ENCODE measurements at regions not wholly inside any gene's neighbourhood (a gene's known extent, or its start where the extent isn't known, plus 50 kb on each side); places are given as distances from the start of the nearest gene placed in this dataset.

- DNase-seq: no peak
- Histone ChIP-seq H3K36me3 (no peaks in the 10 kb centered on the region), H3K27ac (no peak overlapping the region), H3K4me1 (no peaks in the 10 kb centered on the region), H3K27me3 (replicated peaks in 1 of 7) (no peaks in the 10 kb centered on the region), H3K9me3 (no peaks in the 10 kb centered on the region), H3K4me3 (no peak overlapping the region)
- intact Hi-C loops (cut with DNase I; ENCODE audit: low total_unique reads): no loop called here
- 74 to 89% (median 79%) methylated on average over 3 of the region's 3 CpGs for WGBS, 5 donors
- no peak for TF ChIP-seq POLR2AphosphoS5 (IDR thresholded peaks at IDR 0.05)
- TF ChIP-seq CTCF (IDR thresholded peaks at IDR 0.05 in 8 of 11, conservative IDR thresholded peaks at IDR 0.05 in 3 of 11): no peak
These were observed 205.9 kb downstream of the IKZF2 start for GRCh38 chr2:212945526-212945925.

GRCh38 chr2:212943351-212943750 lies 208.1 kb downstream of the IKZF2 start:
- intact Hi-C loops (cut with DNase I; ENCODE audit: low total_unique reads): no loop called here
- TF ChIP-seq POLR2A (IDR thresholded peaks at IDR 0.05): no peak
- TF ChIP-seq CTCF (IDR thresholded peaks at IDR 0.05 in 8 of 11, conservative IDR thresholded peaks at IDR 0.05 in 3 of 11): no peak
- no peak for TF ChIP-seq POLR2AphosphoS5 (IDR thresholded peaks at IDR 0.05)
- 73 to 90% (median 89%) methylated on average over 3 of the region's 3 CpGs for WGBS, 5 donors
- no peak for DNase-seq
- Histone ChIP-seq H3K4me3 (no peak overlapping the region), H3K4me1 (no peaks in the 10 kb centered on the region), H3K27me3 (replicated peaks in 1 of 7) (no peaks in the 10 kb centered on the region), H3K27ac (no peak overlapping the region), H3K9me3 (no peaks in the 10 kb centered on the region), H3K36me3 (no peaks in the 10 kb centered on the region)

GRCh38 chr2:212941361-212941760 lies 210.1 kb downstream of the IKZF2 start:
- 73 to 87% (median 75%) methylated on average over 2 of the region's 2 CpGs for WGBS, 5 donors
- H3K27ac ChIP-seq: no peak overlapping the region
- intact Hi-C loops (cut with DNase I; ENCODE audit: low total_unique reads): no loop called here

GRCh38 chr2:212940816-212941215 lies 210.6 kb downstream of the IKZF2 start:
- Histone ChIP-seq H3K36me3 (no peaks in the 10 kb centered on the region), H3K4me3 (no peak overlapping the region), H3K4me1 (no peaks in the 10 kb centered on the region), H3K9me3 (peaks cover 0 to 4% (median 0%) of the 10 kb centered on the region in 8 donors), H3K27ac (no peak overlapping the region), H3K27me3 (replicated peaks in 1 of 7) (no peaks in the 10 kb centered on the region)
- intact Hi-C loops (cut with DNase I; ENCODE audit: low total_unique reads): no loop called here
- 61 to 75% (median 66%) methylated on average over 2 of the region's 2 CpGs for WGBS, 5 donors
- no peak for TF ChIP-seq POLR2A (IDR thresholded peaks at IDR 0.05)
- TF ChIP-seq CTCF (IDR thresholded peaks at IDR 0.05 in 8 of 11, conservative IDR thresholded peaks at IDR 0.05 in 3 of 11): no peak
- TF ChIP-seq POLR2AphosphoS5 (IDR thresholded peaks at IDR 0.05): no peak
- DNase-seq: no peak

More at GRCh38 chr2:212941361-212941760, 210.1 kb downstream of the IKZF2 start:
- H3K36me3 ChIP-seq: no peaks in the 10 kb centered on the region
- TF ChIP-seq POLR2AphosphoS5 (IDR thresholded peaks at IDR 0.05): no peak
- TF ChIP-seq CTCF (IDR thresholded peaks at IDR 0.05 in 8 of 11, conservative IDR thresholded peaks at IDR 0.05 in 3 of 11): no peak
- TF ChIP-seq POLR2A (IDR thresholded peaks at IDR 0.05): no peak
- H3K4me1 ChIP-seq: no peaks in the 10 kb centered on the region
- no peak for DNase-seq
- peaks cover 0 to 4% (median 0%) of the 10 kb centered on the region in 8 donors for H3K9me3 ChIP-seq
- H3K4me3 ChIP-seq: no peak overlapping the region
- H3K27me3 ChIP-seq (replicated peaks in 1 of 7): no peaks in the 10 kb centered on the region

Measured in spleen (tissue), 11 donors.